Activated CD8-positive, alpha-beta T cell treated with anti-CD3 and anti-CD28 coated beads, Interleukin-2, amount 10 ng/mL, durations not matched to agents 7 days and 5 days (primary cell): ENCODE measurements at regions not wholly inside any gene's neighbourhood (a gene's known extent, or its start where the extent isn't known, plus 50 kb on each side); places are given as distances from the start of the nearest gene placed in this dataset.
A peak's percentile ranks its signal among the peaks of the same experiment; 100 is the strongest.

Experiments used
- ATAC-seq: fragments of 150-1000 bp; cut with Tn5 transposase; one replicate; pipeline ENCODE4 v1.10.0; 2021; ENCODE audit warnings: moderate library complexity
- CTCF ChIA-PET: fragments of 350-600 bp; sonication (Branson Sonifier 250); formaldehyde crosslinking; loops from one replicate; lab custom pipeline; 2021; ENCODE audit warnings: antibody characterized with exemption; lab: Charles Lee
- POLR2A ChIA-PET: fragments of 350-600 bp; sonication (Branson Sonifier 250); formaldehyde crosslinking; loops from one replicate; lab custom pipeline; 2021; ENCODE audit warnings: antibody characterized with exemption; lab: Charles Lee
- DNase-seq: peaks from one replicate; pipeline ENCODE4 v3.0.0-alpha.2; 2020
- H3K27ac Mint-ChIP-seq: one replicate; pipeline ENCODE4 v1.8.0; 2021; ENCODE audit warnings: mild to moderate bottlenecking, mixed read lengths
- H3K27me3 Mint-ChIP-seq: one replicate; pipeline ENCODE4 v1.8.0; 2021; ENCODE audit warnings: low read depth, mixed read lengths
- H3K36me3 Mint-ChIP-seq: one replicate; pipeline ENCODE4 v1.8.0; 2021; ENCODE audit warnings: low read depth, mixed read lengths
- H3K4me1 Mint-ChIP-seq: one replicate; pipeline ENCODE4 v1.8.0; 2021; ENCODE audit warnings: low read depth, mixed read lengths
- H3K4me3 Mint-ChIP-seq: one replicate; pipeline ENCODE4 v1.8.0; 2021; ENCODE audit warnings: mild to moderate bottlenecking, mixed read lengths
- H3K9me3 Mint-ChIP-seq: one replicate; pipeline ENCODE4 v1.8.0; 2022; ENCODE audit warnings: mixed read lengths; ENCODE audit not compliant: insufficient read depth

DNA sequence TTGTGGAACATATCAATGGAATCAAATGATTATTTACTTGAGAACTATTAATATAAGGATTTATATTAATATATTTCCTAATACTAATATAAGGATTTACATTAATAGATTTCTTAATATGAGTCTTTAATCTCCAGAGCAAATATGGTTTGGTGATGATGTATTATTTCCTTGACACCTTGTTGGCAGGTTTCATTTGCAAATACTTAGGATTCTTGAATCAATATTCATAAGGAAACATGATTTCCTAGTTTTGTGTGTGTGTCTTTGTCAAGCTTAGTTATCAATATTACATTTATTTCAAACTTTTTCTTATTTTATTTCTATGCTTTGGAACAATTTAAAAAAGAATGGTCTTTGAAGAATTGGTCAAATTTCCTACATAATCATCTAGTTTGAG lies 138.5 kb downstream of the RAB38 start:
- Mint-ChIP-seq H3K27me3 (peaks cover 4% of the 10 kb centered on the region), H3K27ac (no peak overlapping the region), H3K4me3 (no peak overlapping the region), H3K9me3 (no peaks in the 10 kb centered on the region), H3K4me1 (no peaks in the 10 kb centered on the region), H3K36me3 (no peaks in the 10 kb centered on the region)
- ATAC-seq = no peak
- POLR2A ChIA-PET = no interaction called here
- no peak for DNase-seq
- CTCF ChIA-PET = no interaction called here

- POLR2A ChIA-PET = no interaction called here
- CTCF ChIA-PET = no interaction called here
- DNase-seq = no peak
- peaks cover 4% of the 10 kb centered on the region for H3K27me3 Mint-ChIP-seq
- no peak overlapping the region for H3K27ac Mint-ChIP-seq
- H3K36me3 Mint-ChIP-seq = no peaks in the 10 kb centered on the region
- no peaks in the 10 kb centered on the region for H3K4me1 Mint-ChIP-seq
- no peak for ATAC-seq
- no peaks in the 10 kb centered on the region for H3K9me3 Mint-ChIP-seq
- H3K4me3 Mint-ChIP-seq = no peak overlapping the region
Measured at GRCh38 chr11:88035271-88035670, 140.0 kb downstream of the RAB38 start.

GRCh38 chr11:88017666-88018065 lies 157.6 kb downstream of the RAB38 start:
- H3K27me3 Mint-ChIP-seq = peaks cover 2% of the 10 kb centered on the region
- H3K4me3 Mint-ChIP-seq = no peak overlapping the region
- POLR2A ChIA-PET = no interaction called here
- DNase-seq = no peak
- no peaks in the 10 kb centered on the region for H3K4me1 Mint-ChIP-seq
- CTCF ChIA-PET = interaction anchor here (1.3 to 4.2 kb wide), 5 partner anchors 155 to 535 kb away, joined by 3 to 58 read pairs (median 4); no protein-coding TSS in a partner anchor
- no peak overlapping the region for H3K27ac Mint-ChIP-seq
- no peaks in the 10 kb centered on the region for H3K36me3 Mint-ChIP-seq
- no peaks in the 10 kb centered on the region for H3K9me3 Mint-ChIP-seq
- ATAC-seq = no peak

DNA sequence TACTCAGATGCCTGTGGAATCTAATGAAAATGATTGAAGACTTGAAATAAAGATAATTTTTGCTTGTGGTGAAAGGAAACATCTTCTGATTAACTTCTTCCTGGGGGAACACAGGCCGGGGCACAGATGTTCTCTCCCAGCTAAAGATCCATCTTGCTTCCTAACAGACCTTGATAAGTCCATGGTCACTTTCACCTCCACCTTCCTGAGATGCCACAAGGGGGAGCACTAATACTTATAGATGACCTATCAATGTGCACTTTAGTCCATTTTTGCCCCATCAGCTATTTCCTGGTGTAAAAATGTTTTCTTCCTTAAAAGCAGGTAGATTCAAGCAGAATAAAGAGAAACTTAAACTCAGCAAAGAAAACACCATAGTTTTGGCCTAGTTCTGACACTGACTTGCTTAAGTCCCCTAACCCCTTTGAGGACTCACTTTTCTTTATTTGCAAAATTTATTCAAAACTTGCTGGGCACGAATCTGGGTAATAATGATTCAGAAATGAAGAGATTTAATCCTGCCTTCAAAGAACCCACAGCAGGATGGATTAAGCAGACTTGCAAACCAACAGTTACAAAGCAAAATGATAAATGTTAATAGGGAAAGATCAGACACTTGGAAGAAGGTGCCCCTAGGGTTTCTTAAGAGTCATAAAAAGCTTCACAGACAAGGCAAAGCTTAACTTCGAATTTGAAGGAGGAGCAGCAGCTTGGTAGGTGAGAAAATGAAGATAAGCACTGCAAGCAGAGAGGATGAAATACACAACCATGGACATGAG lies 158.7 kb downstream of the RAB38 start:
- Mint-ChIP-seq H3K4me1 (no peaks in the 10 kb centered on the region), H3K9me3 (no peaks in the 10 kb centered on the region), H3K27me3 (no peaks in the 10 kb centered on the region), H3K36me3 (no peaks in the 10 kb centered on the region), H3K27ac (no peak overlapping the region), H3K4me3 (no peak overlapping the region)
- ChIA-PET POLR2A (no interaction called here), CTCF (interaction anchor here (0.7 to 4.2 kb wide), 21 partner anchors 11 to 877 kb away, joined by 3 to 58 read pairs (median 4); no protein-coding TSS in a partner anchor)
- DNase-seq (peak; percentile 74), ATAC-seq (peak; percentile 78)

GRCh38 chr11:88015170-88015569 lies 160.1 kb downstream of the RAB38 start:
- Mint-ChIP-seq H3K27ac (no peak overlapping the region), H3K27me3 (no peaks in the 10 kb centered on the region), H3K4me1 (no peaks in the 10 kb centered on the region), H3K4me3 (no peak overlapping the region), H3K36me3 (no peaks in the 10 kb centered on the region), H3K9me3 (no peaks in the 10 kb centered on the region)
- ChIA-PET CTCF (interaction anchor here (0.9 to 4.2 kb wide), 8 partner anchors 10 to 537 kb away, joined by 3 to 58 read pairs (median 8); no protein-coding TSS in a partner anchor), POLR2A (no interaction called here)
- DNase-seq (no peak), ATAC-seq (no peak)

DNA sequence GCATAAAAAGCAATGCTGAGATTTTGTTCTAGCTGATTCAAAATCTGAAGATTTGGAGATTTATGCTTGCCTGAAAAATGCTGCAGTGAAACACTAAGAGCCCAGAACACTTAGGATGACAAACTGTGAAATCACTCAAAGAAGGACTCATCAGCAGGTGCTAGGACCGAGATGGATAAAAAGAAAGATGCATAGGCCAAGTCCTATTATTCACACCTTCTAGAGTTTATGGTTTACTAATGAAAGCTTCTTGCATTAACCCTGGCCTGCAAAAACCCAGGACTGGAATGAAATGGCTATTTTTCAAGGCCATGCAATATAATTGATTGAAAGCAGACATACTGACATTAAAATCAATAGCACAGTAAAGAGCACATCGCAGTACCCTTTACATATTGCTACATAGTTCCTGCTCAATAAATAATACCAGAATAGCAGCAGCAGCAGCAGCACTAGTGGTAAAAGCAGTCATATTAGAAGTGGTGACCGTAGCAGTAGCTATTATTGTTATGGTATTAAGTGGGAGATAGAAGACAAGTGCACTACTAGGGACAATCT lies 161.7 kb downstream of the RAB38 start:
- Mint-ChIP-seq H3K4me1 (no peaks in the 10 kb centered on the region), H3K4me3 (no peak overlapping the region), H3K27ac (no peak overlapping the region), H3K36me3 (no peaks in the 10 kb centered on the region), H3K27me3 (no peaks in the 10 kb centered on the region), H3K9me3 (no peaks in the 10 kb centered on the region)
- POLR2A ChIA-PET = no interaction called here
- ATAC-seq = no peak
- CTCF ChIA-PET = interaction anchor here (1.7 kb wide), 1 partner anchor 531 kb away, joined by 4 read pairs; no protein-coding TSS in a partner anchor
- DNase-seq = no peak

DNA sequence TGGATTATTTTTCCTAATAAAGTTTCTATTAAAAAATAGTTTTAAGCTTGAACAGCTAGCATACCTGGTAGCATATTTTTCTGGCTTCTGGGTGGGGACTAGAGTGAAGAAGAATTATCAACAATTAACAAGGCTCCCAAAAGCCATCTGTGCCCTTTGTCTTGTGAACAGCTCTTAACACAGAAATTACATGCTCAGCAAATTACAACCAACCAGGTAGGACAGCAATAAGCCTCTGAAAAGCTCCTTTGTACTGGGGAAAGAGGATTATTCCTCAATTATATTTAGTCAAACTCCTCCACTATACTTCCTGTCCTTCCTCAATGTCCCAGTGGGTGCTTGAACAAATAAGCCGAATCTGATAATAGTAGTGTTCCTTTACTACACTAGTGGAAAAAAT lies 162.8 kb downstream of the RAB38 start:
- ChIA-PET CTCF (interaction anchor here (1.7 kb wide), 1 partner anchor 532 kb away, joined by 4 read pairs; no protein-coding TSS in a partner anchor), POLR2A (no interaction called here)
- H3K36me3 Mint-ChIP-seq = no peaks in the 10 kb centered on the region
- H3K4me1 Mint-ChIP-seq = no peaks in the 10 kb centered on the region
- no peaks in the 10 kb centered on the region for H3K9me3 Mint-ChIP-seq
- DNase-seq = no peak
- no peak for ATAC-seq
- H3K27ac Mint-ChIP-seq = no peak overlapping the region
- no peak overlapping the region for H3K4me3 Mint-ChIP-seq
- no peaks in the 10 kb centered on the region for H3K27me3 Mint-ChIP-seq

DNA sequence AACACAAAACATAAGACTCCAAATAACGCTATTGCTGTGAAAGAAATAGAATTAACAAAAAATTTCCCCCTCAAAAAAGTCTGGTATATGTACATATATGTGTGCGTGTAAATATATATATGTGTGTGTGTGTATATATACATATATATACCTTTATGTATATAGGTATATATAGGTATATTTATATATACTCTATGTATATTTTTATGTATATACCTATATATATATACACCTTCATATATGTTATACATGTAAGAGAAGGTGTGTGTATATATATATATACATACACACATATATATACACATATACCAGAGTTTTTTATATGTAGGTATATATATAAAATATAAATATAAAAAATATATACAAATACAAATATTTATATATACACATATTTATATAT lies 199.2 kb downstream of the RAB38 start:
- ATAC-seq (no peak), DNase-seq (no peak)
- POLR2A ChIA-PET = no interaction called here
- Mint-ChIP-seq H3K36me3 (no peaks in the 10 kb centered on the region), H3K27me3 (peaks cover 3% of the 10 kb centered on the region), H3K27ac (no peak overlapping the region), H3K4me1 (no peaks in the 10 kb centered on the region), H3K4me3 (no peak overlapping the region), H3K9me3 (no peaks in the 10 kb centered on the region)
- CTCF ChIA-PET = no interaction called here

DNA sequence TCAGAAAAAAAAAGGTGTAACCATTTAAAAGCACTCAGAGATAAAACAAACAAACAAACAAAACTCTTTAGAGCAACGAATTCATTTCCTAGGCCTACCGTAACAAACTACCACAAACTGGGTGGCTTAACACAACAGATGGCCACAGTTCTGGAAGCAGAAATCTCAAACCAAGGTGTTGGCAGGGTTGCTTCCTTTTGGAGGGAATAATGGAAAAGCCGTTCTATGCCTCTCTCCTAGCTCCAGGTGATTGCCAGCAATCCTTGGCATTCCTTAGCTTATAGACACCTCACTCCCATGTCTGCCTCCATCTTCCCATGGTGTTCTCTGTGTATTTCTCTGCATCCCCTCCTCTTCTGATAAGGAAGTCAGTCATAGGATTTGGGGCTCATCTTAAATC lies 200.4 kb downstream of the RAB38 start:
- Mint-ChIP-seq H3K4me3 (no peak overlapping the region), H3K9me3 (no peaks in the 10 kb centered on the region), H3K4me1 (no peaks in the 10 kb centered on the region), H3K36me3 (no peaks in the 10 kb centered on the region), H3K27ac (no peak overlapping the region), H3K27me3 (peaks cover 3% of the 10 kb centered on the region)
- no peak for DNase-seq
- ATAC-seq = no peak
- CTCF ChIA-PET = no interaction called here
- POLR2A ChIA-PET = no interaction called here

DNA sequence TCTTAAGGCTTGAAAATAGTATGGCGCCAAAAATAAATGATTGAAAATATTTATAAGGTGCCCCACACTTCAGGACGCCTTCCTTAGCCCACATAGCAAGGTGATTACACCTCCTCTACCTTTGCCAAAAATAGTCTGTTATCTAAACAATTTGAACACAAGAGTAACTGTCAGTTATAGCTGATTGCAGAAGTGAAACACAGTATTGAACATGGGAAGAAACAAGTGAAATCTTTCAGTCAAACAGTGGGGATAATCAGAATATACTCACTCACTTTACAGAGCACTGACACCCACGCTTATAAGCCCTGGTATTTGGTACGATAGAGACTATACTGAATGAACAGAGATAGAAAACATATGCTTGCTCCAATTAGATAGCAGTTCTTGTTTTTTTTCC lies 203.1 kb downstream of the RAB38 start:
- H3K4me3 Mint-ChIP-seq = no peak overlapping the region
- no peak for DNase-seq
- H3K27me3 Mint-ChIP-seq = peaks cover 3% of the 10 kb centered on the region
- H3K4me1 Mint-ChIP-seq = no peaks in the 10 kb centered on the region
- ChIA-PET CTCF (interaction anchor here (1.3 kb wide), 1 partner anchor 44 kb away, joined by 3 read pairs; no protein-coding TSS in a partner anchor), POLR2A (no interaction called here)
- H3K9me3 Mint-ChIP-seq = no peaks in the 10 kb centered on the region
- ATAC-seq = no peak
- no peak overlapping the region for H3K27ac Mint-ChIP-seq
- no peaks in the 10 kb centered on the region for H3K36me3 Mint-ChIP-seq

DNA sequence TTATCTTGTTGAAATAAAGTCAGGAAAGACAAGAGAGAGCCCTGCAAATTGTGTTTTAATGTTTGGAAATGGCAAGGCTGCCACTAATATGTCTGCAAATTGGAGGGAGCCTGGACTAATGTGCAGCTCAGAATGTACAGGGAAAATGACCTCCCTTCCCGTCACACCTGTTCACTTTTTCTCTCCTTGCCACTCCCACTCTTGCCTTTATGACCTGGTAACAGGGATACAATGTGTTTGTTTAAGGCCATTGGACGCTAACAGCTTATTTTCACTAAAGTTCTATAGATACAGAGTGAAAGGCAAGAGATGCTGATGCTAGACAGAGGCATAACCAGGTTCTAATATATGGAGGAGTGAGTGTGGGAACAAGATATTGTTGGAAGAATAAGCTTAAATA lies 203.9 kb downstream of the RAB38 start:
- no peak overlapping the region for H3K4me3 Mint-ChIP-seq
- no peak overlapping the region for H3K27ac Mint-ChIP-seq
- DNase-seq = no peak
- H3K9me3 Mint-ChIP-seq = no peaks in the 10 kb centered on the region
- ChIA-PET CTCF (interaction anchor here (1.3 kb wide), 1 partner anchor 45 kb away, joined by 3 read pairs; no protein-coding TSS in a partner anchor), POLR2A (no interaction called here)
- no peak for ATAC-seq
- H3K36me3 Mint-ChIP-seq = no peaks in the 10 kb centered on the region
- no peaks in the 10 kb centered on the region for H3K4me1 Mint-ChIP-seq
- H3K27me3 Mint-ChIP-seq = peaks cover 3% of the 10 kb centered on the region

- Mint-ChIP-seq H3K27me3 (peaks cover 3% of the 10 kb centered on the region), H3K4me1 (no peaks in the 10 kb centered on the region), H3K4me3 (no peak overlapping the region), H3K27ac (no peak overlapping the region), H3K36me3 (no peaks in the 10 kb centered on the region), H3K9me3 (no peaks in the 10 kb centered on the region)
- POLR2A ChIA-PET = no interaction called here
- ATAC-seq (no peak), DNase-seq (no peak)
- CTCF ChIA-PET = interaction anchor here (1.3 kb wide), 1 partner anchor 46 kb away, joined by 3 read pairs; no protein-coding TSS in a partner anchor
Measured at GRCh38 chr11:87970762-87971161, 204.5 kb downstream of the RAB38 start.
